Psoas muscle (tissue), 7 donors: ENCODE measurements at regions not wholly inside any gene's neighbourhood (a gene's known extent, or its start where the extent isn't known, plus 50 kb on each side); places are given as distances from the start of the nearest gene placed in this dataset.

Source experiments
- ATAC-seq, 4 donors: fragments of 200-7000 bp; cut with Tn5 transposase; one replicate each; pipeline ENCODE4 v1.9.1; 2020; ENCODE audit warnings: moderate library complexity in 3 of 4, mild to moderate bottlenecking in 2 of 4
- DNase-seq, 2 donors: peaks; one replicate each; pipeline ENCODE4 v3.0.0-alpha.2; 2020
- H3K27ac ChIP-seq: fragments of 200-600 bp; one replicate; pipeline ENCODE4 v1.8.0; 2022
- H3K27me3 ChIP-seq, 3 donors: fragments of 200-600 bp in 1 of 3; one replicate each; pipeline versions ENCODE4 v1.6.1 to v1.8.0; 2013 to 2022; ENCODE audit warnings: low read length in 2 of 3, mild to moderate bottlenecking in 2 of 3, moderate library complexity in 1 of 3; ENCODE audit not compliant: insufficient read depth in 3 of 3
- H3K36me3 ChIP-seq, 2 donors: fragments of 200-600 bp in 1 of 2; one replicate each; pipeline versions ENCODE4 v1.6.1 to v1.8.0; 2013 to 2022; ENCODE audit warnings: low read depth in 1 of 2, mild to moderate bottlenecking in 1 of 2, moderate library complexity in 1 of 2; ENCODE audit not compliant: insufficient read depth in 1 of 2
- H3K4me1 ChIP-seq: fragments of 200-600 bp; one replicate; pipeline ENCODE4 v1.8.0; 2022
- H3K4me3 ChIP-seq: fragments of 200-600 bp; one replicate; pipeline ENCODE4 v1.8.0; 2022; ENCODE audit warnings: mild to moderate bottlenecking
- H3K9me3 ChIP-seq: fragments of 200-600 bp; one replicate; pipeline ENCODE4 v1.8.0; 2022
- CTCF ChIP-seq: fragments of 200-600 bp; IDR thresholded peaks from one replicate; pipeline ENCODE4 v1.8.0; 2022; ENCODE audit warnings: antibody characterized with exemption
- WGBS, 3 donors: extraction: QIAGEN DNeasy Blood & Tissue Kit; methylation state at CpG; one replicate each; pipeline versions ENCODE4 v1.1.6 to v1.1.7; 2013; 5-methylcytosine and 5-hydroxymethylcytosine counted together
- intact Hi-C, 2 donors: fragments of 100-400 bp; cut with DNase I; formaldehyde crosslinking; loops; one replicate each; pipeline versions ENCODE4 v1.11.0 to v1.14.2; 2022
- donor health status: healthy with polysubstance abuse.
- donor health status: DM: no; HTN: no; CAD: no; lungs with moderate emphysema.
- donor health status: Bipolar disorder and iron deficiency.
- donor health status: healthy.
- donor health status: DM: yes; HTN: yes; CAD: no.
- donor health status: DM: no; HTN: no; CAD: no.
- donor health status: DM: yes; HTN: yes; CAD: no.

GRCh38 chr1:55368698-55369097, 153.5 kb upstream of the USP24 start:
- no peak for TF ChIP-seq CTCF
- no peak for ATAC-seq
- intact Hi-C loops, result no loop called here
- WGBS, 3 donors, result 53 to 88% (median 85%) methylated on average over 3 of the region's 3 CpGs
- no peaks in the 10 kb centered on the region for H3K36me3 ChIP-seq
- DNase-seq, result no peak
- no peaks in the 10 kb centered on the region for H3K4me1 ChIP-seq
- no peak overlapping the region for H3K4me3 ChIP-seq
- peaks cover 2% of the 10 kb centered on the region for H3K9me3 ChIP-seq
- H3K27ac ChIP-seq, result no peak overlapping the region
- H3K27me3 ChIP-seq, result peaks cover 0 to 4% (median 0%) of the 10 kb centered on the region in 3 donors

- H3K4me3 ChIP-seq, result no peak overlapping the region
- H3K4me1 ChIP-seq, result peaks cover 10% of the 10 kb centered on the region
- H3K27ac ChIP-seq, result no peak overlapping the region
- DNase-seq (no peak), ATAC-seq (no peak)
- intact Hi-C loops, result no loop called here
- 88 to 95% (median 94%) methylated on average over 7 of the region's 7 CpGs for WGBS, 3 donors
- peaks cover 2% of the 10 kb centered on the region for H3K9me3 ChIP-seq
- no peak for TF ChIP-seq CTCF
- no peaks in the 10 kb centered on the region for H3K36me3 ChIP-seq
- H3K27me3 ChIP-seq, result peaks cover 0 to 4% (median 0%) of the 10 kb centered on the region in 3 donors
These were observed 152.1 kb upstream of the USP24 start for GRCh38 chr1:55367273-55367672.

- TF ChIP-seq CTCF, result no peak
- Histone ChIP-seq H3K36me3 (no peaks in the 10 kb centered on the region), H3K27me3 (no peaks in the 10 kb centered on the region), H3K4me3 (no peak overlapping the region), H3K27ac (peak overlapping the region; percentile 83), H3K4me1 (peaks cover 19% of the 10 kb centered on the region), H3K9me3 (peaks cover 2% of the 10 kb centered on the region)
- intact Hi-C loops, result no loop called here
- WGBS, 3 donors, result 92 to 94% (median 93%) methylated on average over 3 of the region's 3 CpGs
- DNase-seq (no peak), ATAC-seq (peak in 2 of 4 donors; percentile 29 to 39)
These were observed 149.1 kb upstream of the USP24 start for GRCh38 chr1:55364216-55364615.

GRCh38 chr1:55363268-55363667, 148.1 kb upstream of the USP24 start:
- ATAC-seq, result peak; percentile 68 to 84 (median 74)
- intact Hi-C loops, result no loop called here
- no peak overlapping the region for H3K4me3 ChIP-seq
- no peaks in the 10 kb centered on the region for H3K36me3 ChIP-seq
- peaks cover 2% of the 10 kb centered on the region for H3K9me3 ChIP-seq
- TF ChIP-seq CTCF, result no peak
- WGBS, 3 donors, result 33 to 64% (median 42%) methylated on average over 1 of the region's 1 CpG
- no peaks in the 10 kb centered on the region for H3K27me3 ChIP-seq
- H3K4me1 ChIP-seq, result peaks cover 19% of the 10 kb centered on the region
- H3K27ac ChIP-seq, result peak overlapping the region; percentile 83
- DNase-seq, result no peak

GRCh38 chr1:55362558-55362957, 147.4 kb upstream of the USP24 start:
- no peak for DNase-seq
- H3K36me3 ChIP-seq, result no peaks in the 10 kb centered on the region
- H3K9me3 ChIP-seq, result no peaks in the 10 kb centered on the region
- peak; percentile 80 to 83 (median 81) for ATAC-seq
- WGBS, 3 donors, result 2 to 11% (median 5%) methylated on average over 3 of the region's 3 CpGs
- no peak for TF ChIP-seq CTCF
- H3K27me3 ChIP-seq, result no peaks in the 10 kb centered on the region
- H3K27ac ChIP-seq, result peak overlapping the region; percentile 83
- no peak overlapping the region for H3K4me3 ChIP-seq
- intact Hi-C loops, result no loop called here
- peaks cover 19% of the 10 kb centered on the region for H3K4me1 ChIP-seq
